GM23338 (cell line): ENCODE measurements at regions not wholly inside any gene's neighbourhood (a gene's known extent, or its start where the extent isn't known, plus 50 kb on each side); places are given as distances from the start of the nearest gene placed in this dataset.

ENCODE experiments used
- ATAC-seq: fragments of 200-7000 bp; cut with Tn5 transposase; 3 replicates; pipeline ENCODE4 v1.9.1; 2020
- DNase-seq: peaks from one replicate; pipeline ENCODE4 v3.0.0-alpha.2; 2015; ENCODE audit warnings: low spot score
- H2AFZ ChIP-seq: fragments of 200-600 bp; sonication (generic); 2 replicates; pipeline ENCODE4 v1.8.0; 2016; ENCODE audit warnings: antibody characterized with exemption, mild to moderate bottlenecking, moderate library complexity
- H3F3A ChIP-seq: fragments of 200-600 bp; sonication (generic); replicated peaks from 2 replicates; pipeline ENCODE4 v1.8.0; 2017; ENCODE audit warnings: antibody characterized with exemption, mixed run types, low read depth
- H3K27ac ChIP-seq: fragments of 200-600 bp; sonication (generic); 2 replicates; pipeline ENCODE4 v1.6.1; 2016; ENCODE audit warnings: low read depth
- H3K27me3 ChIP-seq: fragments of 200-600 bp; sonication (generic); 2 replicates; pipeline ENCODE4 v1.8.0; 2016; ENCODE audit warnings: mild to moderate bottlenecking, mixed run types, moderate library complexity; ENCODE audit not compliant: insufficient read depth
- H3K36me3 ChIP-seq: fragments of 200-600 bp; sonication (generic); 2 replicates; pipeline ENCODE4 v1.8.0; 2016; ENCODE audit warnings: mild to moderate bottlenecking; ENCODE audit not compliant: insufficient read depth
- H3K4me1 ChIP-seq: fragments of 200-600 bp; sonication (generic); 2 replicates; pipeline ENCODE4 v1.8.0; 2016; ENCODE audit warnings: mild to moderate bottlenecking, moderate library complexity; ENCODE audit not compliant: insufficient read depth
- H3K4me2 ChIP-seq: fragments of 200-600 bp; sonication (generic); 2 replicates; pipeline ENCODE4 v1.7.1; 2017; ENCODE audit warnings: mixed run types
- H3K4me3 ChIP-seq: fragments of 200-600 bp; sonication (generic); 2 replicates; pipeline ENCODE4 v1.6.1; 2016; ENCODE audit warnings: mixed run types
- H3K79me2 ChIP-seq: fragments of 200-600 bp; sonication (generic); replicated peaks from 2 replicates; pipeline ENCODE4 v1.8.0; 2017; ENCODE audit warnings: mild to moderate bottlenecking; ENCODE audit not compliant: insufficient read depth
- H3K9me2 ChIP-seq: fragments of 200-600 bp; sonication (generic); 2 replicates; pipeline ENCODE4 v1.8.0; 2017; ENCODE audit not compliant: insufficient read depth
- H4K20me1 ChIP-seq: fragments of 200-600 bp; sonication (generic); replicated peaks from 2 replicates; pipeline ENCODE4 v1.8.0; 2017; ENCODE audit warnings: mild to moderate bottlenecking; ENCODE audit not compliant: insufficient read depth
- H3K27ac Mint-ChIP-seq: 2 replicates; pipeline ENCODE4 v1.8.0; 2020; ENCODE audit warnings: inconsistent platforms, mild to moderate bottlenecking, moderate library complexity, mixed read lengths
- H3K27me3 Mint-ChIP-seq: 3 replicates; pipeline ENCODE4 v1.8.0; 2022; ENCODE audit warnings: low read depth, mild to moderate bottlenecking, moderate library complexity, mixed read lengths, inconsistent platforms; ENCODE audit not compliant: insufficient read depth, poor library complexity
- H3K36me3 Mint-ChIP-seq: 3 replicates; pipeline ENCODE4 v1.8.0; 2021; ENCODE audit warnings: low read depth, mild to moderate bottlenecking, inconsistent platforms, moderate library complexity, mixed read lengths
- H3K4me1 Mint-ChIP-seq: 3 replicates; pipeline ENCODE4 v1.8.0; 2020; ENCODE audit warnings: mild to moderate bottlenecking, inconsistent platforms, mixed read lengths
- H3K4me3 Mint-ChIP-seq: 3 replicates; pipeline ENCODE4 v1.8.0; 2021; ENCODE audit warnings: moderate library complexity, mild to moderate bottlenecking, inconsistent platforms, mixed read lengths
- H3K9me3 Mint-ChIP-seq: 3 replicates; pipeline ENCODE4 v1.8.0; 2020; ENCODE audit warnings: moderate library complexity, mild to moderate bottlenecking, inconsistent platforms, mixed read lengths
- CREB1 ChIP-seq: fragments of 250-450 bp; sonication (Bioruptor Pico); IDR thresholded peaks from 2 replicates; pipeline ENCODE4 v1.5.0; 2020; ENCODE audit warnings: low read depth, mild to moderate bottlenecking, moderate library complexity
- CTCF ChIP-seq, 2 experiments: fragments of 200-600 bp in 1 of 2; sonication (generic) in 1 of 2; conservative IDR thresholded peaks; 2 replicates each; pipeline versions ENCODE4 v1.5.1 to v1.6.1; 2016 to 2017; ENCODE audit warnings: antibody characterized with exemption in 2 of 2, low read depth in 2 of 2, mild to moderate bottlenecking in 2 of 2, moderate library complexity in 1 of 2
- EZH2 ChIP-seq: fragments of 200-600 bp; sonication (generic); IDR thresholded peaks from one replicate; pipeline ENCODE4 v1.8.0; 2017; ENCODE audit warnings: antibody characterized with exemption, mild to moderate bottlenecking, low read depth; ENCODE audit not compliant: unreplicated experiment
- EZH2phosphoT487 ChIP-seq: fragments of 200-600 bp; sonication (generic); IDR thresholded peaks from one replicate; pipeline ENCODE4 v1.8.1; 2018; ENCODE audit warnings: antibody characterized with exemption; ENCODE audit not compliant: unreplicated experiment
- JUNB ChIP-seq: IDR thresholded peaks from one replicate; pipeline ENCODE4 v1.6.1; 2016; ENCODE audit warnings: antibody characterized with exemption; ENCODE audit not compliant: unreplicated experiment
- NANOG ChIP-seq: IDR thresholded peaks from 2 replicates; pipeline ENCODE4 v1.6.1; 2016; ENCODE audit warnings: antibody characterized with exemption, borderline replicate concordance
- POLR2AphosphoS5 ChIP-seq: IDR thresholded peaks from 2 replicates; pipeline ENCODE4 v1.6.1; 2016; ENCODE audit warnings: antibody characterized with exemption, low read depth
- REST ChIP-seq: IDR thresholded peaks from one replicate; pipeline ENCODE4 v1.6.1; 2018; ENCODE audit warnings: antibody characterized with exemption; ENCODE audit not compliant: unreplicated experiment
- STAT1 ChIP-seq: IDR thresholded peaks from one replicate; pipeline ENCODE4 v1.6.1; 2016; ENCODE audit warnings: antibody characterized with exemption; ENCODE audit not compliant: unreplicated experiment
- ZNF462 ChIP-seq: fragments of 250-450 bp; sonication (Bioruptor Pico); IDR thresholded peaks from 2 replicates; pipeline ENCODE4 v1.5.0; 2020; ENCODE audit warnings: mild to moderate bottlenecking, moderate library complexity

DNA sequence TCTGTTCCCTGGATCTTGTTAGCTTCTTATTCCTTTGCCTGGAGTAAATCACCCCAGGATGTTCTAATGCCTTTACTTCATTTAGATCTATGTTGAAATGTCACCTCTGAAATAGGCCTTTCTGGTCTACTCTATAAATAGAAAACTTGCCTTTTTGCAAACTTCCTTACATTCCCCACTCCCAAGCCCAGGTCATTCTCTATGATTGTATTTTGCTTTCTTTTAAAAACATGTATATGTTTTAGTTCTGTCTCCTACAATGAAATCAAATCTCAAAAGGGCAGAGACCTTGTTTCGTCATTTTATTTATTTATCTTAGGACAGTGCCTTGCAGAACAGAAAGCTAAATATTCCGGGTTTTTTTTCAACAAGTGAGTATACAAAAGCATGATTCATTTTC, 1657.7 kb upstream of the C9orf72 start (continued):
- TF ChIP-seq REST (no peak), POLR2AphosphoS5 (no peak), JUNB (no peak)

GRCh38 chr9:29233193-29233592, 1659.9 kb upstream of the C9orf72 start:
- DNase-seq, result no peak
- ATAC-seq, result no peak
- no peaks in the 10 kb centered on the region for H3K36me3 Mint-ChIP-seq
- no peak overlapping the region for H3K4me2 ChIP-seq
- H3K27ac Mint-ChIP-seq, result no peak overlapping the region
- H3K9me2 ChIP-seq, result no peaks in the 10 kb centered on the region
- no peaks in the 10 kb centered on the region for H3K36me3 ChIP-seq
- no peak overlapping the region for H3K4me3 ChIP-seq
- no peaks in the 10 kb centered on the region for H3K4me1 ChIP-seq
- H2AFZ ChIP-seq, result no peak overlapping the region
- H3K27me3 Mint-ChIP-seq, result no peaks in the 10 kb centered on the region
- H3K27me3 ChIP-seq, result no peaks in the 10 kb centered on the region
- H3F3A ChIP-seq, result no peaks in the 10 kb centered on the region
- H3K9me3 Mint-ChIP-seq, result no peaks in the 10 kb centered on the region
- H3K4me1 Mint-ChIP-seq, result no peaks in the 10 kb centered on the region
- no peaks in the 10 kb centered on the region for H3K79me2 ChIP-seq
- no peak overlapping the region for H3K4me3 Mint-ChIP-seq
- no peaks in the 10 kb centered on the region for H4K20me1 ChIP-seq
- no peak overlapping the region for H3K27ac ChIP-seq
- no peak for TF ChIP-seq POLR2AphosphoS5
- TF ChIP-seq EZH2phosphoT487, result no peak
- TF ChIP-seq STAT1, result no peak
- no peak for TF ChIP-seq REST
- no peak for TF ChIP-seq ZNF462 (CRISPR knock-in tag)
- no peak for TF ChIP-seq CREB1 (CRISPR knock-in tag)
- TF ChIP-seq EZH2, result no peak
- TF ChIP-seq NANOG, result no peak
- no peak for TF ChIP-seq CTCF (conservative IDR thresholded peaks at IDR 0.05; ENCODE audit: low read depth in 2 of 2)
